ENCODE measurements at regions not wholly inside any gene's neighbourhood (a gene's known extent, or its start where the extent isn't known, plus 50 kb on each side); places are given as distances from the start of the nearest gene placed in this dataset.

GRCh38 chr11:25769287-25769686 is 562.6 kb upstream of the ANO3 start:
- TF ChIP-seq CTCF (IDR thresholded peaks at IDR 0.05) (no peak), POLR2A (IDR thresholded peaks at IDR 0.05) (no peak)
